ENCODE measurements at regions not wholly inside any gene's neighbourhood (a gene's known extent, or its start where the extent isn't known, plus 50 kb on each side); places are given as distances from the start of the nearest gene placed in this dataset.

DNA sequence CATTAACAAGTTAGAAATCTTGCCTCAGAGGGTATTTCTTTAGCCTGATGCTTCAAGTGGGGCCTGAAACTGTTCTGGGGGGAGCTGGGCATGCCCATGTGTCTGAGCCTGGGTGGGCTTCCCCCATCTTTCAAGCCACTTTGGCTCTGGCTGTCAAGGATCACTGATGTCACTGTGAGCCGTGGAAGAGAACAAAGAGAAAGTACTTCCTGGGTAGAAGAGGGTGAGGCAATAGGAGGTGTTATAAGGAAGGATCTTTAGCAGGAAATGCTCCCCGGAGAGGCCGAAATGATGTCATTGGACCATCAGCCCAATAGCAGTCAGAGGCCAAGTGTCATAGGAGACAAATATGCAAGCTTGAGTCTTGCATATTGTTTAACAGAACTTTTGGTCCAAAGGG lies 228.4 kb upstream of the MEX3C start:
- Histone ChIP-seq H3K27ac (ENCODE audit: low read length) (no peak overlapping the region), H3K4me1 (ENCODE audit: insufficient read depth, low read length) (no peaks in the 10 kb centered on the region), H3K4me2 (ENCODE audit: insufficient read depth, low read length) (no peak overlapping the region), H4K20me1 (ENCODE audit: insufficient read depth, low read length) (no peaks in the 10 kb centered on the region), H3K4me3 (ENCODE audit: low read depth in 1 of 2, low read length in 2 of 2) (no peak overlapping the region), H2AFZ (ENCODE audit: low read depth, low read length) (no peak overlapping the region), H3K36me3 (ENCODE audit: insufficient read depth, low read length) (no peaks in the 10 kb centered on the region), H3K79me2 (ENCODE audit: insufficient read depth, low read length) (no peaks in the 10 kb centered on the region), H3K27me3 (ENCODE audit: insufficient read depth, low read length, poor library complexity) (no peaks in the 10 kb centered on the region), H3K9me3 (ENCODE audit: insufficient read depth, low read length, severe bottlenecking) (no peaks in the 10 kb centered on the region), H3K9ac (ENCODE audit: low read depth, low read length) (no peak overlapping the region)
- TF ChIP-seq, protein P1, sequence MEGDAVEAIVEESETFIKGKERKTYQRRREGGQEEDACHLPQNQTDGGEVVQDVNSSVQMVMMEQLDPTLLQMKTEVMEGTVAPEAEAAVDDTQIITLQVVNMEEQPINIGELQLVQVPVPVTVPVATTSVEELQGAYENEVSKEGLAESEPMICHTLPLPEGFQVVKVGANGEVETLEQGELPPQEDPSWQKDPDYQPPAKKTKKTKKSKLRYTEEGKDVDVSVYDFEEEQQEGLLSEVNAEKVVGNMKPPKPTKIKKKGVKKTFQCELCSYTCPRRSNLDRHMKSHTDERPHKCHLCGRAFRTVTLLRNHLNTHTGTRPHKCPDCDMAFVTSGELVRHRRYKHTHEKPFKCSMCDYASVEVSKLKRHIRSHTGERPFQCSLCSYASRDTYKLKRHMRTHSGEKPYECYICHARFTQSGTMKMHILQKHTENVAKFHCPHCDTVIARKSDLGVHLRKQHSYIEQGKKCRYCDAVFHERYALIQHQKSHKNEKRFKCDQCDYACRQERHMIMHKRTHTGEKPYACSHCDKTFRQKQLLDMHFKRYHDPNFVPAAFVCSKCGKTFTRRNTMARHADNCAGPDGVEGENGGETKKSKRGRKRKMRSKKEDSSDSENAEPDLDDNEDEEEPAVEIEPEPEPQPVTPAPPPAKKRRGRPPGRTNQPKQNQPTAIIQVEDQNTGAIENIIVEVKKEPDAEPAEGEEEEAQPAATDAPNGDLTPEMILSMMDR (IDR thresholded peaks at IDR 0.05; ENCODE audit: borderline replicate concordance, extremely low read depth, low read length, poor library complexity, severe bottlenecking) = no peak
- no peak for TF ChIP-seq EZH2 (IDR thresholded peaks at IDR 0.05; ENCODE audit: borderline replicate concordance, low read depth, low read length, severe bottlenecking)
- no peak for DNase-seq
- no peak for ATAC-seq (ENCODE audit: insufficient read depth, low read depth)

DNA sequence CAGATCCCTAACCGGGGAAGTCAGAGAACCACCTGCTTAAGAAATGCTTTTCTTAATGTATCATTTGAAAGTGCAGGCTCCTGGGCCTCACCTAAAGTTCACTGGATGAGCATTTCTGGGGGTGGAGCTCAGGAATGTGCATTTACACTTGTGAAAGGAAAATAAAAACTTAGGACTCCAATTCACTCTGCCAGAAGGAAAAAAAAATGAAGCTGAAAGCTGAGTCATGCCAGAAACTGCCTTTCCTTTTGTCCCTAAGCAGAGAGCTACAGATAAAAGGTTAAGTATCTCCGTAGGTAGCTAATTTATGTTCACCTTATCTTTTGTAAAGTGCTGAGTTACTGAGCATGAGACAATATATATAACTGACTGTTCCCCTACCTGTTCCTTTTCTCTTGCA lies 229.5 kb upstream of the MEX3C start:
- Histone ChIP-seq H3K36me3 (ENCODE audit: insufficient read depth, low read length) (no peaks in the 10 kb centered on the region), H3K9ac (ENCODE audit: low read depth, low read length) (no peak overlapping the region), H3K4me3 (ENCODE audit: low read depth in 1 of 2, low read length in 2 of 2) (no peak overlapping the region), H3K9me3 (ENCODE audit: insufficient read depth, low read length, severe bottlenecking) (no peaks in the 10 kb centered on the region), H3K27me3 (ENCODE audit: insufficient read depth, low read length, poor library complexity) (no peaks in the 10 kb centered on the region), H2AFZ (ENCODE audit: low read depth, low read length) (no peak overlapping the region), H3K4me2 (ENCODE audit: insufficient read depth, low read length) (no peak overlapping the region), H4K20me1 (ENCODE audit: insufficient read depth, low read length) (no peaks in the 10 kb centered on the region), H3K79me2 (ENCODE audit: insufficient read depth, low read length) (no peaks in the 10 kb centered on the region), H3K4me1 (ENCODE audit: insufficient read depth, low read length) (no peaks in the 10 kb centered on the region), H3K27ac (ENCODE audit: low read length) (no peak overlapping the region)
- TF ChIP-seq, protein P1 (IDR thresholded peaks at IDR 0.05; ENCODE audit: borderline replicate concordance, extremely low read depth, low read length, poor library complexity, severe bottlenecking) = no peak
- TF ChIP-seq EZH2 (IDR thresholded peaks at IDR 0.05; ENCODE audit: borderline replicate concordance, low read depth, low read length, severe bottlenecking) = no peak
- DNase-seq (no peak), ATAC-seq (ENCODE audit: insufficient read depth, low read depth) (no peak)

DNA sequence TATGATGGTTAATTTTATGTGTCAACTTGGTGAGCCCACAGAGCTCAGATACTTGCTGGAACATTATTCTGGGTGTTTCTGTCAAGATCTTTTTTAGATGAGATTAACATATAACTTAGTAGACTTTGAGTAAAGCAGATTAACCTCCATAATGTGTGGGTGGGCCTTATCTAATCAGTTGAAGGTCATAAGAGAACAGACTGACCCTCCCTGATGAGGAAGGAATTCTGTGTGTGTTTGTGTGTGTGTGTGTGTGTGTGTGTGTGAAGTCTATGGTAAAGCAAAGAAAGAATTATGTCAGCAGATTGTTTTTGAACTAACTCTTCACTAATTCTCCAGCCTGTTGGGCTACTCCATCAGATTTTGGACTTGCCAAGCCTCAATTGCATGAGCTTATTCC lies 232.2 kb upstream of the MEX3C start:
- no peaks in the 10 kb centered on the region for H3K79me2 ChIP-seq (ENCODE audit: insufficient read depth, low read length)
- no peaks in the 10 kb centered on the region for H3K36me3 ChIP-seq (ENCODE audit: insufficient read depth, low read length)
- H3K9ac ChIP-seq (ENCODE audit: low read depth, low read length) = no peak overlapping the region
- no peaks in the 10 kb centered on the region for H3K27me3 ChIP-seq (ENCODE audit: insufficient read depth, low read length, poor library complexity)
- no peaks in the 10 kb centered on the region for H3K4me1 ChIP-seq (ENCODE audit: insufficient read depth, low read length)
- H4K20me1 ChIP-seq (ENCODE audit: insufficient read depth, low read length) = no peaks in the 10 kb centered on the region
- DNase-seq (no peak), ATAC-seq (ENCODE audit: insufficient read depth, low read depth) (no peak)
- no peak overlapping the region for H2AFZ ChIP-seq (ENCODE audit: low read depth, low read length)
- no peak overlapping the region for H3K4me3 ChIP-seq (ENCODE audit: low read depth in 1 of 2, low read length in 2 of 2)
- no peak for TF ChIP-seq EZH2 (IDR thresholded peaks at IDR 0.05; ENCODE audit: borderline replicate concordance, low read depth, low read length, severe bottlenecking)
- TF ChIP-seq, protein P1 (IDR thresholded peaks at IDR 0.05; ENCODE audit: borderline replicate concordance, extremely low read depth, low read length, poor library complexity, severe bottlenecking) = no peak
- H3K9me3 ChIP-seq (ENCODE audit: insufficient read depth, low read length, severe bottlenecking) = no peaks in the 10 kb centered on the region
- no peak overlapping the region for H3K27ac ChIP-seq (ENCODE audit: low read length)
- H3K4me2 ChIP-seq (ENCODE audit: insufficient read depth, low read length) = no peak overlapping the region

DNA sequence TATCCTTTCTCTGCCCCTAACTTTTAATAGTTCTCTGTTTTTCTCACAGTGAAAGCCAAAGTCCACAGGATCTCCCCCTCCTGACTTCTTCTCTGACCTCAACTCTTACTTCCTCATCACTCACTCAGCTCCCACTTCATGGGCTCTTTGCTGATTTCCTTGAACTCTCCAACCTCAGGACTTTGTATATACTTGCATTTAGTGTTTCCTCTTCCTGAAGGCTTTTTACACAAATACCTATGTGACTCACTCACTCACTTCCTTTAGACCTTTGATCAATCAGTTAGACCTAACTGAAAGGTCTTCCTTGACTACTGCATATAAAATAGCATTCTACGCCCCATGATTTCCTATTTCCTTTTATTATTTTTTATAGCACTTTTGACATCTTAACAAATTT lies 233.1 kb upstream of the MEX3C start:
- DNase-seq = no peak
- TF ChIP-seq EZH2 (IDR thresholded peaks at IDR 0.05; ENCODE audit: borderline replicate concordance, low read depth, low read length, severe bottlenecking) = no peak
- TF ChIP-seq, protein P1 (IDR thresholded peaks at IDR 0.05; ENCODE audit: borderline replicate concordance, extremely low read depth, low read length, poor library complexity, severe bottlenecking) = no peak

More for the DNA sequence above, 233.1 kb upstream of the MEX3C start:
- Histone ChIP-seq H3K27me3 (ENCODE audit: insufficient read depth, low read length, poor library complexity) (no peaks in the 10 kb centered on the region), H3K4me1 (ENCODE audit: insufficient read depth, low read length) (no peaks in the 10 kb centered on the region), H3K4me3 (ENCODE audit: low read depth in 1 of 2, low read length in 2 of 2) (no peak overlapping the region), H4K20me1 (ENCODE audit: insufficient read depth, low read length) (no peaks in the 10 kb centered on the region), H2AFZ (ENCODE audit: low read depth, low read length) (no peak overlapping the region), H3K4me2 (ENCODE audit: insufficient read depth, low read length) (no peak overlapping the region), H3K36me3 (ENCODE audit: insufficient read depth, low read length) (no peaks in the 10 kb centered on the region), H3K79me2 (ENCODE audit: insufficient read depth, low read length) (no peaks in the 10 kb centered on the region), H3K27ac (ENCODE audit: low read length) (no peak overlapping the region), H3K9me3 (ENCODE audit: insufficient read depth, low read length, severe bottlenecking) (no peaks in the 10 kb centered on the region), H3K9ac (ENCODE audit: low read depth, low read length) (no peak overlapping the region)
- no peak for ATAC-seq (ENCODE audit: insufficient read depth, low read depth)
